ENCODE measurements at regions not wholly inside any gene's neighbourhood (a gene's known extent, or its start where the extent isn't known, plus 50 kb on each side); places are given as distances from the start of the nearest gene placed in this dataset.

- DNase-seq (ENCODE audit: low read depth in 2 of 2): no peak
Measured at GRCh38 chr18:71899707-71900472, 644.3 kb downstream of the CBLN2 start.

- DNase-seq (ENCODE audit: low read depth in 2 of 2): no peak
Measured at GRCh38 chr18:71899183-71899582, 645.0 kb downstream of the CBLN2 start.

- no peak for DNase-seq (ENCODE audit: low read depth in 2 of 2)
Measured at GRCh38 chr18:71887509-71887908, 656.6 kb downstream of the CBLN2 start.

- no peak for DNase-seq (ENCODE audit: low read depth in 2 of 2)
Measured at GRCh38 chr18:71878226-71878625, 665.9 kb downstream of the CBLN2 start.

GRCh38 chr18:71873695-71874094 is 670.4 kb downstream of the CBLN2 start:
- DNase-seq (ENCODE audit: low read depth in 2 of 2): no peak

GRCh38 chr18:71865888-71866287 is 678.3 kb downstream of the CBLN2 start:
- DNase-seq (ENCODE audit: low read depth in 2 of 2): no peak

GRCh38 chr18:71850602-71851001 is 693.5 kb downstream of the CBLN2 start:
- no peak for DNase-seq (ENCODE audit: low read depth in 2 of 2)

GRCh38 chr18:71849407-71849806 is 694.7 kb downstream of the CBLN2 start:
- DNase-seq (ENCODE audit: low read depth in 2 of 2): no peak

- DNase-seq (ENCODE audit: low read depth in 2 of 2): no peak
Measured at GRCh38 chr18:71846716-71847115, 697.4 kb downstream of the CBLN2 start.

- DNase-seq (ENCODE audit: low read depth in 2 of 2): no peak
Measured at GRCh38 chr18:71844814-71845213, 699.3 kb downstream of the CBLN2 start.

- DNase-seq (ENCODE audit: low read depth in 2 of 2): no peak
Measured at GRCh38 chr18:71842666-71843065, 701.5 kb downstream of the CBLN2 start.

- DNase-seq (ENCODE audit: low read depth in 2 of 2): no peak
Measured at GRCh38 chr18:71837547-71837946, 706.6 kb downstream of the CBLN2 start.

- DNase-seq (ENCODE audit: low read depth in 2 of 2): no peak
Measured at GRCh38 chr18:71832946-71833617, 711.1 kb downstream of the CBLN2 start.

- no peak for DNase-seq (ENCODE audit: low read depth in 2 of 2)
Measured at GRCh38 chr18:71831039-71831438, 713.1 kb downstream of the CBLN2 start.

GRCh38 chr18:71827301-71827700 is 716.8 kb downstream of the CBLN2 start:
- DNase-seq (ENCODE audit: low read depth in 2 of 2): no peak

- no peak for DNase-seq (ENCODE audit: low read depth in 2 of 2)
Measured at GRCh38 chr18:71815305-71815704, 728.8 kb downstream of the CBLN2 start.

GRCh38 chr18:71809711-71810110 is 734.4 kb downstream of the CBLN2 start:
- no peak for DNase-seq (ENCODE audit: low read depth in 2 of 2)

GRCh38 chr18:71808616-71809015 is 735.5 kb downstream of the CBLN2 start:
- DNase-seq (ENCODE audit: low read depth in 2 of 2): no peak

GRCh38 chr18:71807586-71807985 is 736.6 kb downstream of the CBLN2 start:
- DNase-seq (ENCODE audit: low read depth in 2 of 2): no peak

- no peak for DNase-seq (ENCODE audit: low read depth in 2 of 2)
Measured at GRCh38 chr18:71798986-71799673, 745.0 kb downstream of the CBLN2 start.

GRCh38 chr18:71797554-71797953 is 746.6 kb downstream of the CBLN2 start:
- DNase-seq (ENCODE audit: low read depth in 2 of 2): no peak

GRCh38 chr18:71784777-71785176 is 759.4 kb downstream of the CBLN2 start:
- DNase-seq (ENCODE audit: low read depth in 2 of 2): no peak

- DNase-seq (ENCODE audit: low read depth in 2 of 2): no peak
Measured at GRCh38 chr18:71760541-71760940, 783.6 kb downstream of the CBLN2 start.
